AG04449 (cell line): ENCODE measurements at regions not wholly inside any gene's neighbourhood (a gene's known extent, or its start where the extent isn't known, plus 50 kb on each side); places are given as distances from the start of the nearest gene placed in this dataset.

ENCODE experiments used
- CTCF ChIA-PET: fragments of 350-600 bp; formaldehyde crosslinking; extraction: SDS; loops from one replicate; lab custom pipeline; 2021; ENCODE audit warnings: antibody characterized with exemption; lab: Yijun Ruan, JAX
- POLR2A ChIA-PET: fragments of 400-600, 350-600 bp; formaldehyde crosslinking; extraction: SDS; loops from one replicate; lab custom pipeline; 2020; ENCODE audit warnings: antibody characterized with exemption, inconsistent platforms; lab: Yijun Ruan, JAX
- DNase-seq: peaks from one replicate; pipeline ENCODE4 v3.0.0-alpha.2; 2010; ENCODE audit warnings: low read depth, low spot score
- H3K4me3 ChIP-seq: 2 replicates; pipeline ENCODE4 v1.5.1; 2011; ENCODE audit warnings: low read depth, mild to moderate bottlenecking, control low read depth, low read length
- TF ChIP-seq, protein P1 (sequence below): IDR thresholded peaks from one replicate; pipeline ENCODE4 v1.5.1; 2011; ENCODE audit warnings: mild to moderate bottlenecking, moderate library complexity, low read length, control low read depth, inconsistent platforms; ENCODE audit not compliant: insufficient read depth; ENCODE audit errors: missing control alignments

DNA sequence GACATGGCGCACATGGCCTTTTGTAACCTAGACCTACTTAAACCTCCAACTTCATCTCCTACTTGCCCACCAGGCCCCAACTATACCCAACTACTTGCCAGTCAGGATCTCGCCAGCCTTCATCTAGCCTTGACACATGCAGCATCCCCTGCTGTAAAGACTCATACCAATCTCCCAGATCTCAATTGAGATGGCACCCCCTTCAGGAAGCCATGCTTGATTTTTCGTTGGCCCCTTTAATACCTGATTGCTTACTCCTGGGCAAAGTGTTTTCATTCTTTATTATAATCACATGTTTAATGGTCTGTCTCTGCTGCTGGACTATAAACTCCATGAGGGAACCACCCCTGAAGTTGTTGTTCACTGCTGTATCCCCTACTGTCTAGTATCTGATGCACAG lies 150.8 kb downstream of the SOX2 start:
- ChIA-PET CTCF (no interaction called here), POLR2A (no interaction called here)
- H3K4me3 ChIP-seq = no peak overlapping the region
- no peak for DNase-seq
- TF ChIP-seq, protein P1, sequence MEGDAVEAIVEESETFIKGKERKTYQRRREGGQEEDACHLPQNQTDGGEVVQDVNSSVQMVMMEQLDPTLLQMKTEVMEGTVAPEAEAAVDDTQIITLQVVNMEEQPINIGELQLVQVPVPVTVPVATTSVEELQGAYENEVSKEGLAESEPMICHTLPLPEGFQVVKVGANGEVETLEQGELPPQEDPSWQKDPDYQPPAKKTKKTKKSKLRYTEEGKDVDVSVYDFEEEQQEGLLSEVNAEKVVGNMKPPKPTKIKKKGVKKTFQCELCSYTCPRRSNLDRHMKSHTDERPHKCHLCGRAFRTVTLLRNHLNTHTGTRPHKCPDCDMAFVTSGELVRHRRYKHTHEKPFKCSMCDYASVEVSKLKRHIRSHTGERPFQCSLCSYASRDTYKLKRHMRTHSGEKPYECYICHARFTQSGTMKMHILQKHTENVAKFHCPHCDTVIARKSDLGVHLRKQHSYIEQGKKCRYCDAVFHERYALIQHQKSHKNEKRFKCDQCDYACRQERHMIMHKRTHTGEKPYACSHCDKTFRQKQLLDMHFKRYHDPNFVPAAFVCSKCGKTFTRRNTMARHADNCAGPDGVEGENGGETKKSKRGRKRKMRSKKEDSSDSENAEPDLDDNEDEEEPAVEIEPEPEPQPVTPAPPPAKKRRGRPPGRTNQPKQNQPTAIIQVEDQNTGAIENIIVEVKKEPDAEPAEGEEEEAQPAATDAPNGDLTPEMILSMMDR = no peak

DNA sequence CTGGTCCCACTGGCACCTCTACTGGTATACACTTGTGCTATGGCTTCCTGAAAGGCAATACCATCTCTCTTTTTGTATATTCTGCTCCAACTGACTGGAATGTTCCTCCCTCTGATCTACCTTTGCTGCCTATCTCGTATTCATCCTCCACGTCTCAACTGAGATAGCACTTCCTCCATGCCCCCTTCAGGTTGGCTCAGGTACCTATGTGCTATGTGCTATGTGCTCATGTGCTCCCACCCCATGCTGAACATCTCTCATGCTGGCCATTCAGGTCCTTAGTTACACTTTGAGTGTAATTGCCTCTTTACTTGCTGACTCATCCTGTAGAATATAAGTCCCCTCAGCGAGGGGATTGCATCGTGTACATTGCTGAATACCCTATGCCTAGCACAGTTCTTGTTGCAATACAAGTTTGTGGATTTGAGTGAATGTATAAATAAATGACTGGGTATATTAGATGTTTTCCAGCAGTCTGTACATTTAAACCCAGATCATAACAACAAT lies 156.9 kb downstream of the SOX2 start:
- POLR2A ChIA-PET = no interaction called here
- no peak for DNase-seq
- CTCF ChIA-PET = no interaction called here
- no peak overlapping the region for H3K4me3 ChIP-seq
- TF ChIP-seq, protein P1 = no peak

DNA sequence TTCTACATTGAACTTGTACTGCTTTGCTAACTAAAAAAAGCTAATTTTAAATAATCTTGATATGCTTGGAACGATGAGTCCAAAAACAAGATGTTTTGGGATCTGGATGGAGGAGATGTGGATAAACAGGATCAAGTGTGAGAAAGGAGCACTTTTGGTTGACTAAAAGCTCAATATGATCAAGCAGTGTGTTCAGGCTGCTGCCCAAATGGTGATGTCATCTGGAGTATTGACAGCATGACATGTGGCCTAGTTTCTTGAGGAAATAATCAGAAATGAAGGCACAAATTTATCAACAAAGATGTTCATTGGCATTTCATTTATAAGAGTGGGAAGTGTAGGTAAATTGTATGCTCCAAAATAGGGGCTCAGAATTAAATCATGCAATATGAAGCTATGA lies 161.2 kb downstream of the SOX2 start:
- ChIA-PET POLR2A (no interaction called here), CTCF (no interaction called here)
- no peak for DNase-seq
- TF ChIP-seq, protein P1 = no peak
- no peak overlapping the region for H3K4me3 ChIP-seq

DNA sequence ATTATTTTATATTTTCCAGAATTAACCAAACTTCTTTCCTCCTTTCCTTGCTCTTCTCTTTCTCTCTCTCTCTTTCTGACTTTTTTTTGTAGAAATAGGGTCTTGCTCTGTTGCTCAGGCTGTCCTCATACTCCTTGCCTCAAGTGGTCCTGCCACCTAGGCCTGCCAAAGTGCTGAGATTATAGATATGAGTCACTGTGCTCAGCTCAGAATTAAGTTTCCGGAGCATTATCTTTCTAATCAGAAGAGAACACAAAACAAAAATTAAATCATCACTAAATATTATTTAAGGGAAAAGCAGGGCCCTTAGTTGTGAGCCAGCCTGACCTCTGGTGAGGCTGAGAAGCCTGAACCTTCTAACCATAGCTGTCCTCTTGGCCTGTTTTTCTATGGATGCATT lies 168.2 kb downstream of the SOX2 start:
- H3K4me3 ChIP-seq = no peak overlapping the region
- DNase-seq = no peak
- TF ChIP-seq, protein P1 = no peak
- ChIA-PET CTCF (no interaction called here), POLR2A (no interaction called here)

DNA sequence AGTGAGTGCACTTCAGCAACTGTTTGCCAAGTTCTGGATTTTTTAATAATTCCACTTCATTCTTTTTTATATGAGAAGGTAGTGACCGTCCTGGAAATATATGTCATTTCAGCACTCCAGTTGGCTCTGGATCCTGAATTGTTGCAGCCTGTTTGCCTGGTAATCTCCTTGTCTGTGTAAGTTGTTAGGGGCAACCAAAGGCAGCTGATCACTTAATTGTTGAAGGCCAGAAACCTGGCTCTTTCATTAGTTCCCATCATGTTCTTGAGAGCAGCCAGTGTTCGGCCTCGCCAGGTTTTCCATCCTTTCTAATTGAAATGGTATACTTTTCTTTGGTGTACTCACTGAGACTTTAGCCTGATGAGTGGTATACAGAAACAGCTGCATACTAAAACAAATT lies 168.6 kb downstream of the SOX2 start:
- no peak overlapping the region for H3K4me3 ChIP-seq
- TF ChIP-seq, protein P1 = no peak
- ChIA-PET CTCF (no interaction called here), POLR2A (no interaction called here)
- no peak for DNase-seq

GRCh38 chr3:181881749-181882148 lies 170.0 kb downstream of the SOX2 start:
- no peak overlapping the region for H3K4me3 ChIP-seq
- TF ChIP-seq, protein P1 = no peak
- ChIA-PET CTCF (no interaction called here), POLR2A (no interaction called here)
- DNase-seq = no peak
